Tibial artery (tissue), 4 donors: ENCODE measurements at regions not wholly inside any gene's neighbourhood (a gene's known extent, or its start where the extent isn't known, plus 50 kb on each side); places are given as distances from the start of the nearest gene placed in this dataset.

ENCODE experiments used
- DNase-seq, 2 donors: peaks; one replicate each; pipeline ENCODE4 v3.0.0-alpha.2; 2019
- H3K27ac ChIP-seq, 2 donors: fragments of 200-600 bp; sonication (generic) in 1 of 2; 1 replicate in 1 of 2; 2 replicates in 1 of 2; pipeline ENCODE4 v1.5.1; 2018 to 2019; ENCODE audit warnings: mild to moderate bottlenecking in 1 of 2
- H3K27me3 ChIP-seq, 2 donors: fragments of 200-600 bp; sonication (generic) in 1 of 2; one replicate each; pipeline versions ENCODE4 v1.5.1 to v1.6.0; 2016 to 2019
- H3K36me3 ChIP-seq, 3 donors: fragments of 200-600 bp; sonication (generic) in 2 of 3; one replicate each; pipeline ENCODE4 v1.5.1; 2016 to 2019; ENCODE audit warnings: mild to moderate bottlenecking in 2 of 3
- H3K4me1 ChIP-seq, 4 donors: fragments of 200-600 bp; sonication (generic) in 2 of 4; 1 replicate in 3 of 4; 2 replicates in 1 of 4; pipeline ENCODE4 v1.5.1; 2016 to 2019
- H3K4me3 ChIP-seq, 2 donors: fragments of 200-600 bp; sonication (generic) in 1 of 2; 1 replicate in 1 of 2; 2 replicates in 1 of 2; pipeline ENCODE4 v1.5.1; 2018 to 2019; ENCODE audit warnings: mild to moderate bottlenecking in 2 of 2
- H3K9me3 ChIP-seq, 3 donors: fragments of 200-600 bp; sonication (generic) in 1 of 3; one replicate each; pipeline ENCODE4 v1.5.1; 2016 to 2019
- CTCF ChIP-seq, 2 experiments: fragments of 200-600 bp in 1 of 2; fragments of 450-650 bp in 1 of 2; IDR thresholded peaks; one replicate each; pipeline ENCODE4 v1.5.1; 2017 to 2019; ENCODE audit warnings: antibody characterized with exemption in 2 of 2, mild to moderate bottlenecking in 1 of 2, moderate library complexity in 1 of 2
- intact Hi-C: fragments of 100-400 bp; cut with DNase I; formaldehyde crosslinking; loops from one replicate; pipeline ENCODE4 v1.15.0; 2023; ENCODE audit warnings: low total_unique reads

- Histone ChIP-seq H3K4me1 (no peaks in the 10 kb centered on the region), H3K9me3 (no peaks in the 10 kb centered on the region), H3K36me3 (no peaks in the 10 kb centered on the region), H3K4me3 (no peak overlapping the region), H3K27ac (no peak overlapping the region), H3K27me3 (peaks cover 0 to 2% of the 10 kb centered on the region in 2 donors)
- intact Hi-C loops: no loop called here
- DNase-seq: no peak
- no peak for TF ChIP-seq CTCF (IDR thresholded peaks at IDR 0.05)
Observed at GRCh38 chr7:21354284-21354683, 73.6 kb upstream of the SP4 start.

GRCh38 chr7:21355406-21355874 is 72.4 kb upstream of the SP4 start:
- no peak overlapping the region for H3K27ac ChIP-seq
- H3K4me3 ChIP-seq: no peak overlapping the region
- no peaks in the 10 kb centered on the region for H3K36me3 ChIP-seq
- intact Hi-C loops: no loop called here
- H3K9me3 ChIP-seq: no peaks in the 10 kb centered on the region
- DNase-seq: no peak
- H3K27me3 ChIP-seq: peaks cover 0 to 2% of the 10 kb centered on the region in 2 donors
- no peaks in the 10 kb centered on the region for H3K4me1 ChIP-seq
- TF ChIP-seq CTCF (IDR thresholded peaks at IDR 0.05): no peak

GRCh38 chr7:21356616-21357015 is 71.3 kb upstream of the SP4 start:
- H3K27ac ChIP-seq: no peak overlapping the region
- no peak overlapping the region for H3K4me3 ChIP-seq
- no peaks in the 10 kb centered on the region for H3K27me3 ChIP-seq
- TF ChIP-seq CTCF (IDR thresholded peaks at IDR 0.05): no peak
- H3K4me1 ChIP-seq: no peaks in the 10 kb centered on the region
- H3K36me3 ChIP-seq: no peaks in the 10 kb centered on the region
- intact Hi-C loops: no loop called here
- no peak for DNase-seq
- H3K9me3 ChIP-seq: no peaks in the 10 kb centered on the region

- Histone ChIP-seq H3K27me3 (no peaks in the 10 kb centered on the region), H3K9me3 (no peaks in the 10 kb centered on the region), H3K4me3 (no peak overlapping the region), H3K4me1 (no peaks in the 10 kb centered on the region), H3K36me3 (no peaks in the 10 kb centered on the region), H3K27ac (no peak overlapping the region)
- intact Hi-C loops: no loop called here
- DNase-seq: no peak
- TF ChIP-seq CTCF (IDR thresholded peaks at IDR 0.05): no peak
Observed at GRCh38 chr7:21357151-21358097, 70.5 kb upstream of the SP4 start.

- intact Hi-C loops: no loop called here
- Histone ChIP-seq H3K36me3 (no peaks in the 10 kb centered on the region), H3K4me3 (no peak overlapping the region), H3K9me3 (no peaks in the 10 kb centered on the region), H3K4me1 (no peaks in the 10 kb centered on the region), H3K27ac (no peak overlapping the region), H3K27me3 (no peaks in the 10 kb centered on the region)
- no peak for DNase-seq
- no peak for TF ChIP-seq CTCF (IDR thresholded peaks at IDR 0.05)
Observed at GRCh38 chr7:21358648-21359047, 69.2 kb upstream of the SP4 start.
